Keratinocyte (primary cell): ENCODE measurements at regions not wholly inside any gene's neighbourhood (a gene's known extent, or its start where the extent isn't known, plus 50 kb on each side); places are given as distances from the start of the nearest gene placed in this dataset.

Experiments
- DNase-seq: peaks from one replicate; pipeline ENCODE4 v3.0.0-alpha.2; 2011; ENCODE audit warnings: low read depth, missing footprints, low spot score
- FAIRE-seq: peaks from 2 replicates; lab custom pipeline; 2011; peaks lifted over from hg19 to GRCh38; lab: Jason Lieb, UNC
- H2AFZ ChIP-seq: 2 replicates; pipeline ENCODE4 v1.6.0; 2012; ENCODE audit warnings: low read length, control low read depth, inconsistent platforms; ENCODE audit not compliant: control insufficient read depth
- H3K27ac ChIP-seq: 2 replicates; pipeline ENCODE4 v1.5.1; 2011; ENCODE audit warnings: low read length; ENCODE audit not compliant: control insufficient read depth, insufficient read depth
- H3K27me3 ChIP-seq: 3 replicates; pipeline ENCODE4 v1.6.0; 2011; ENCODE audit warnings: low read length; ENCODE audit not compliant: control insufficient read depth, insufficient read depth; ENCODE audit errors: extremely low read depth
- H3K36me3 ChIP-seq, 2 experiments: 2 replicates in 1 of 2; 3 replicates in 1 of 2; pipeline ENCODE4 v1.5.1; 2011; ENCODE audit warnings: low read length in 2 of 2, mild to moderate bottlenecking in 1 of 2; ENCODE audit not compliant: control insufficient read depth in 2 of 2, insufficient read depth in 2 of 2; ENCODE audit errors: extremely low read depth in 1 of 2
- H3K4me1 ChIP-seq: 3 replicates; pipeline ENCODE4 v1.5.1; 2011; ENCODE audit warnings: low read length; ENCODE audit not compliant: control insufficient read depth, insufficient read depth; ENCODE audit errors: extremely low read depth
- H3K4me2 ChIP-seq: 3 replicates; pipeline ENCODE4 v1.6.0; 2011; ENCODE audit warnings: low read depth, low read length; ENCODE audit not compliant: control insufficient read depth, insufficient read depth; ENCODE audit errors: extremely low read depth
- H3K4me3 ChIP-seq, 3 experiments: fragments of 200-600 bp in 1 of 3; sonication (generic) in 1 of 3; 2 replicates in 2 of 3; 3 replicates in 1 of 3; pipeline ENCODE4 v1.5.1; 2011 to 2016; ENCODE audit warnings: low read length in 3 of 3, mild to moderate bottlenecking in 3 of 3, control low read depth in 2 of 3, inconsistent platforms in 1 of 3, low read depth in 1 of 3, mixed read lengths in 1 of 3, mixed run types in 1 of 3, moderate library complexity in 1 of 3; ENCODE audit not compliant: control insufficient read depth in 2 of 3, insufficient read depth in 2 of 3; ENCODE audit errors: extremely low read depth in 1 of 3
- H3K79me2 ChIP-seq: 2 replicates; pipeline ENCODE4 v1.6.0; 2012; ENCODE audit warnings: low read length; ENCODE audit not compliant: control insufficient read depth, insufficient read depth
- H3K9ac ChIP-seq: 3 replicates; pipeline ENCODE4 v1.6.0; 2011; ENCODE audit warnings: low read length; ENCODE audit not compliant: control insufficient read depth, insufficient read depth; ENCODE audit errors: extremely low read depth
- H3K9me1 ChIP-seq: 3 replicates; pipeline ENCODE4 v1.6.0; 2011; ENCODE audit warnings: low read length; ENCODE audit not compliant: control insufficient read depth, insufficient read depth; ENCODE audit errors: extremely low read depth
- H3K9me3 ChIP-seq: 2 replicates; pipeline ENCODE4 v1.5.1; 2012; ENCODE audit warnings: low read depth, low read length; ENCODE audit not compliant: control insufficient read depth
- H4K20me1 ChIP-seq: 3 replicates; pipeline ENCODE4 v1.6.0; 2011; ENCODE audit warnings: low read length; ENCODE audit not compliant: control insufficient read depth, insufficient read depth; ENCODE audit errors: extremely low read depth
- EZH2 ChIP-seq: IDR thresholded peaks from one replicate; pipeline ENCODE4 v1.6.1; 2012; ENCODE audit warnings: inconsistent platforms, mild to moderate bottlenecking, low read length, moderate library complexity
- dilution Hi-C: fragments of 300-500 bp; cut with MboI; formaldehyde crosslinking; loops from one replicate; pipeline ENCODE4 v1.7.0; 2020; ENCODE audit warnings: low sequenced_read_pairs; ENCODE audit not compliant: extremely low pct_ligation_motif_present
- TF ChIP-seq, protein P1 (sequence below), 3 experiments: IDR thresholded peaks in 1 of 3; conservative IDR thresholded peaks in 1 of 3; optimal IDR thresholded peaks in 1 of 3; 2 replicates in 2 of 3; 3 replicates in 1 of 3; pipeline versions ENCODE3 to v1.5.1; 2011; ENCODE audit warnings: low read length in 3 of 3, mild to moderate bottlenecking in 3 of 3, moderate library complexity in 2 of 3, control low read depth in 1 of 3, inconsistent platforms in 1 of 3; ENCODE audit not compliant: insufficient read depth in 2 of 3; ENCODE audit errors: extremely low read depth in 1 of 3

DNA sequence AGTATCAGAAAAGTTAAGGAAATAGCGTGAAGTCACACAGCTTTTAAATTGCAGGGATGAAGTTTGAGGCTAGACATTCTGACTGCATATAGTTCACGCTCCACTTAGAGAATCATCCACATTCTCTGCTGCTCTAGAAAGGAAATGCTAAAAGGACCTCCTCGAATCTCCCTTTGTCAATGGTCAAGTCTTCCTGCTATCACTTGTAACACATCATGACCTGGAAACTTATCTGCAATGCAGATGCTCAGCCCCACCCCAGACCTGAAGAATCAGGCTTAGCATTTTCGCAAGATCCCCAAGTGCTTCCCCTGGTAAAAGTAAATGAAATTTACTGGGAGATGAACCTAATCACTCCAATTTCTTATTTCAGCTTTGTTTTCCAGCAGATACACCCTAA, 372.1 kb downstream of the LIG4 start:
- no peak for FAIRE-seq
- Histone ChIP-seq H3K27ac (no peak overlapping the region), H2AFZ (no peak overlapping the region), H3K36me3 (no peaks in the 10 kb centered on the region), H3K4me1 (no peaks in the 10 kb centered on the region), H4K20me1 (no peaks in the 10 kb centered on the region), H3K4me3 (no peak overlapping the region), H3K9me3 (no peaks in the 10 kb centered on the region), H3K9me1 (no peaks in the 10 kb centered on the region), H3K9ac (no peak overlapping the region), H3K27me3 (no peaks in the 10 kb centered on the region), H3K79me2 (no peaks in the 10 kb centered on the region), H3K4me2 (no peak overlapping the region)
- DNase-seq, result no peak
- TF ChIP-seq EZH2, result no peak
- TF ChIP-seq, protein P1, sequence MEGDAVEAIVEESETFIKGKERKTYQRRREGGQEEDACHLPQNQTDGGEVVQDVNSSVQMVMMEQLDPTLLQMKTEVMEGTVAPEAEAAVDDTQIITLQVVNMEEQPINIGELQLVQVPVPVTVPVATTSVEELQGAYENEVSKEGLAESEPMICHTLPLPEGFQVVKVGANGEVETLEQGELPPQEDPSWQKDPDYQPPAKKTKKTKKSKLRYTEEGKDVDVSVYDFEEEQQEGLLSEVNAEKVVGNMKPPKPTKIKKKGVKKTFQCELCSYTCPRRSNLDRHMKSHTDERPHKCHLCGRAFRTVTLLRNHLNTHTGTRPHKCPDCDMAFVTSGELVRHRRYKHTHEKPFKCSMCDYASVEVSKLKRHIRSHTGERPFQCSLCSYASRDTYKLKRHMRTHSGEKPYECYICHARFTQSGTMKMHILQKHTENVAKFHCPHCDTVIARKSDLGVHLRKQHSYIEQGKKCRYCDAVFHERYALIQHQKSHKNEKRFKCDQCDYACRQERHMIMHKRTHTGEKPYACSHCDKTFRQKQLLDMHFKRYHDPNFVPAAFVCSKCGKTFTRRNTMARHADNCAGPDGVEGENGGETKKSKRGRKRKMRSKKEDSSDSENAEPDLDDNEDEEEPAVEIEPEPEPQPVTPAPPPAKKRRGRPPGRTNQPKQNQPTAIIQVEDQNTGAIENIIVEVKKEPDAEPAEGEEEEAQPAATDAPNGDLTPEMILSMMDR (optimal IDR thresholded peaks at IDR 0.05 in 1 of 3, IDR thresholded peaks at IDR 0.05 in 1 of 3, conservative IDR thresholded peaks at IDR 0.05 in 1 of 3; ENCODE audit: extremely low read depth in 1 of 3, insufficient read depth in 2 of 3, low read length in 3 of 3), result no peak
- dilution Hi-C loops, result no loop called here

DNA sequence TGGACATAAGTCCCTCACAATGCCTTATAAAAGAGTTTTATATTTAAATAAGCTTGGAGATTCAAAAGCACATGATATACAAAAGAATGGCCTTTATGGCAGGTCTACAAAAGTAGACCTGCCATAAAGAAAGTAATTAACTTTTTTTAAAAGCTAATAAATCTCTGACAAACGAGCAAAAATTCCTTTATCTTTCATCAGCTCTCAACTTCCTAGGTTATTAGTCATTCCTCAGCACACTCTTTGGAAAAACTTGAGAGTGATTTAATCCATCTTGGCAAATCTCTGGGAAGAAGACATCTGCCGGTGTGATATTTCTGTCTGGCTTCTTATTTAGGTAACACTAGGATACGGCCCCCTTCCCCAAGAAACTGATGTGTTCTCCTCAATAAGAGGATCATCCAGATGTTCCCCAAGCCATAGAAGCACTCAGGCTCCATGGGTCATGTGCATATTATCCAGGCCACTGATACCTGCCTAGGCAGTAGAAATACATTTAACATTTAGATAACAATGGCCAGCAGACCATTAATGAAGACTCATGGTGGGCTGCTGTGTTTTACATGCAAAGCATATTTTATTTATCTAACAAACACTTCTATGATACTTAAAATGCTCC, 372.7 kb downstream of the LIG4 start:
- H3K36me3 ChIP-seq, result no peaks in the 10 kb centered on the region
- no peaks in the 10 kb centered on the region for H3K4me1 ChIP-seq
- no peaks in the 10 kb centered on the region for H3K9me1 ChIP-seq
- H3K4me2 ChIP-seq, result no peak overlapping the region
- no peaks in the 10 kb centered on the region for H3K27me3 ChIP-seq
- H3K4me3 ChIP-seq, result no peak overlapping the region
- no peak overlapping the region for H3K27ac ChIP-seq
- no peak overlapping the region for H2AFZ ChIP-seq
- H3K9me3 ChIP-seq, result no peaks in the 10 kb centered on the region
- H4K20me1 ChIP-seq, result no peaks in the 10 kb centered on the region
- TF ChIP-seq EZH2, result no peak
- TF ChIP-seq, protein P1 (optimal IDR thresholded peaks at IDR 0.05 in 1 of 3, IDR thresholded peaks at IDR 0.05 in 1 of 3, conservative IDR thresholded peaks at IDR 0.05 in 1 of 3; ENCODE audit: extremely low read depth in 1 of 3, insufficient read depth in 2 of 3, low read length in 3 of 3), result no peak
- FAIRE-seq (no peak), DNase-seq (no peak)
- dilution Hi-C loops, result no loop called here
- no peak overlapping the region for H3K9ac ChIP-seq
- no peaks in the 10 kb centered on the region for H3K79me2 ChIP-seq
